Endothelial cell of umbilical vein (primary cell): ENCODE measurements at regions not wholly inside any gene's neighbourhood (a gene's known extent, or its start where the extent isn't known, plus 50 kb on each side); places are given as distances from the start of the nearest gene placed in this dataset.

Experiments used
- BruUV-seq: library from RNA; stranded (reverse); fragments of 400-500 nt; replicated peaks from 2 replicates; lab custom pipeline; 2021; lab: Mats Ljungman, UMichigan
- CTCF ChIA-PET: fragments of 300-600, 350-600 bp; sonication (Branson Sonifier 250); formaldehyde crosslinking; loops from one replicate; lab custom pipeline; 2021; ENCODE audit warnings: antibody characterized with exemption, inconsistent platforms; lab: Charles Lee
- POLR2A ChIA-PET: fragments of 300-600, 350-600 bp; sonication (Branson Sonifier 250); formaldehyde crosslinking; loops from one replicate; lab custom pipeline; 2021; ENCODE audit warnings: antibody characterized with exemption, inconsistent platforms; lab: Charles Lee
- DNase-seq: peaks from one replicate; pipeline ENCODE4 v3.0.0-alpha.2; 2011; ENCODE audit warnings: low read depth, low spot score
- FAIRE-seq: peaks from 2 replicates; lab custom pipeline; 2011; peaks lifted over from hg19 to GRCh38; lab: Jason Lieb, UNC
- H2AFZ ChIP-seq: 2 replicates; pipeline ENCODE4 v1.6.0; 2012; ENCODE audit warnings: low read depth, low read length, control low read depth, inconsistent platforms
- H3K27ac ChIP-seq: 2 replicates; pipeline ENCODE4 v1.5.1; 2011; ENCODE audit warnings: low read depth, mild to moderate bottlenecking, control low read depth, low read length, moderate library complexity; ENCODE audit not compliant: insufficient read depth
- H3K27me3 ChIP-seq, 2 experiments: 2 replicates each; pipeline versions ENCODE4 v1.6.0 to v1.6.1; 2011; ENCODE audit warnings: low read length in 2 of 2, mixed read lengths in 1 of 2; ENCODE audit not compliant: control insufficient read depth in 2 of 2, insufficient read depth in 2 of 2
- H3K36me3 ChIP-seq, 2 experiments: 2 replicates in 1 of 2; 3 replicates in 1 of 2; pipeline ENCODE4 v1.5.1; 2011; ENCODE audit warnings: low read length in 2 of 2, mild to moderate bottlenecking in 1 of 2, moderate library complexity in 1 of 2; ENCODE audit not compliant: control insufficient read depth in 2 of 2, insufficient read depth in 2 of 2; ENCODE audit errors: extremely low read depth in 1 of 2
- H3K4me1 ChIP-seq: 3 replicates; pipeline ENCODE4 v1.5.1; 2011; ENCODE audit warnings: mild to moderate bottlenecking, low read length; ENCODE audit not compliant: control insufficient read depth, insufficient read depth; ENCODE audit errors: extremely low read depth
- H3K4me2 ChIP-seq: 2 replicates; pipeline ENCODE4 v1.6.1; 2011; ENCODE audit warnings: low read length, control low read depth, mixed read lengths; ENCODE audit not compliant: insufficient read depth
- H3K4me3 ChIP-seq, 3 experiments: fragments of 200-600 bp in 1 of 3; sonication (generic), shearing (Covaris generic) in 1 of 3; replicated peaks in 1 of 3; 2 replicates each; pipeline ENCODE4 v1.5.1; 2011 to 2016; ENCODE audit warnings: control low read depth in 3 of 3, low read length in 3 of 3, mild to moderate bottlenecking in 2 of 3, inconsistent platforms in 1 of 3, low read depth in 1 of 3, moderate library complexity in 1 of 3; ENCODE audit not compliant: insufficient read depth in 1 of 3
- H3K79me2 ChIP-seq: 2 replicates; pipeline ENCODE4 v1.6.0; 2012; ENCODE audit warnings: low read length, inconsistent platforms; ENCODE audit not compliant: control insufficient read depth, insufficient read depth
- H3K9ac ChIP-seq: replicated peaks from 2 replicates; pipeline ENCODE3; 2011; ENCODE audit warnings: low read length, control low read depth; ENCODE audit not compliant: insufficient read depth; ENCODE audit errors: extremely low read depth
- H3K9me1 ChIP-seq: replicated peaks from 3 replicates; pipeline ENCODE4 v1.6.0; 2011; ENCODE audit warnings: mild to moderate bottlenecking, low read length; ENCODE audit not compliant: control insufficient read depth, insufficient read depth; ENCODE audit errors: extremely low read depth
- H3K9me3 ChIP-seq: replicated peaks from 2 replicates; pipeline ENCODE4 v1.5.1; 2012; ENCODE audit warnings: low read length, inconsistent platforms; ENCODE audit not compliant: control insufficient read depth, insufficient read depth
- H4K20me1 ChIP-seq: replicated peaks from 2 replicates; pipeline ENCODE3; 2011; ENCODE audit warnings: mild to moderate bottlenecking, low read length; ENCODE audit not compliant: control insufficient read depth, insufficient read depth; ENCODE audit errors: extremely low read depth
- EZH2 ChIP-seq: IDR thresholded peaks from 2 replicates; pipeline ENCODE4 v1.6.1; 2012; ENCODE audit warnings: borderline replicate concordance, low read depth, mild to moderate bottlenecking, moderate library complexity, low read length, inconsistent platforms; ENCODE audit not compliant: severe bottlenecking
- FOS ChIP-seq: IDR thresholded peaks from 2 replicates; pipeline ENCODE4 v1.6.1; 2011; ENCODE audit warnings: mild to moderate bottlenecking, low read length, moderate library complexity, borderline replicate concordance; ENCODE audit not compliant: insufficient read depth
- GATA2 ChIP-seq: IDR thresholded peaks from 2 replicates; pipeline ENCODE4 v1.7.0; 2011; ENCODE audit warnings: low read depth, mild to moderate bottlenecking, moderate library complexity, mixed read lengths, low read length; ENCODE audit not compliant: insufficient read length, insufficient read depth
- JUN ChIP-seq: IDR thresholded peaks from 2 replicates; pipeline ENCODE4 v1.6.1; 2011; ENCODE audit warnings: borderline replicate concordance, low read depth; ENCODE audit not compliant: insufficient read length, insufficient read depth
- MYC ChIP-seq: IDR thresholded peaks from one replicate; pipeline ENCODE4 v1.6.1; 2011; ENCODE audit warnings: mild to moderate bottlenecking, low read depth, low read length
- POLR2A ChIP-seq: IDR thresholded peaks from 2 replicates; pipeline ENCODE4 v1.6.1; 2012; ENCODE audit warnings: low read depth, mild to moderate bottlenecking, control low read depth, low read length
- POLR2AphosphoS5 ChIP-seq: IDR thresholded peaks from 2 replicates; pipeline ENCODE4 v1.6.1; 2012; ENCODE audit warnings: low read depth, mild to moderate bottlenecking, control low read depth, low read length, moderate library complexity; ENCODE audit not compliant: insufficient read depth
- dilution Hi-C: fragments of 300-500 bp; cut with MboI; formaldehyde crosslinking; loops from one replicate; pipeline ENCODE4 v1.15.0; 2019; ENCODE audit warnings: low sequenced_read_pairs; ENCODE audit not compliant: extremely low pct_ligation_motif_present
- intact Hi-C: fragments of 100-400 bp; cut with micrococcal nuclease; formaldehyde crosslinking; loops from one replicate; pipeline ENCODE4 v1.10.0; 2022
- TF ChIP-seq, protein P1 (sequence below), 2 donors: IDR thresholded peaks; 1 replicate in 1 of 2; 2 replicates in 1 of 2; pipeline ENCODE4 v1.5.1; 2011; ENCODE audit warnings: low read length in 2 of 2, mild to moderate bottlenecking in 2 of 2, moderate library complexity in 2 of 2, control low read depth in 1 of 2, inconsistent platforms in 1 of 2, low read depth in 1 of 2; ENCODE audit not compliant: insufficient read depth in 1 of 2; ENCODE audit errors: extremely low read depth in 1 of 2
- TF ChIP-seq, protein P2 (sequence below): IDR thresholded peaks from 2 replicates; pipeline ENCODE4 v1.6.1; 2011; ENCODE audit not compliant: insufficient read depth, insufficient read length

DNA sequence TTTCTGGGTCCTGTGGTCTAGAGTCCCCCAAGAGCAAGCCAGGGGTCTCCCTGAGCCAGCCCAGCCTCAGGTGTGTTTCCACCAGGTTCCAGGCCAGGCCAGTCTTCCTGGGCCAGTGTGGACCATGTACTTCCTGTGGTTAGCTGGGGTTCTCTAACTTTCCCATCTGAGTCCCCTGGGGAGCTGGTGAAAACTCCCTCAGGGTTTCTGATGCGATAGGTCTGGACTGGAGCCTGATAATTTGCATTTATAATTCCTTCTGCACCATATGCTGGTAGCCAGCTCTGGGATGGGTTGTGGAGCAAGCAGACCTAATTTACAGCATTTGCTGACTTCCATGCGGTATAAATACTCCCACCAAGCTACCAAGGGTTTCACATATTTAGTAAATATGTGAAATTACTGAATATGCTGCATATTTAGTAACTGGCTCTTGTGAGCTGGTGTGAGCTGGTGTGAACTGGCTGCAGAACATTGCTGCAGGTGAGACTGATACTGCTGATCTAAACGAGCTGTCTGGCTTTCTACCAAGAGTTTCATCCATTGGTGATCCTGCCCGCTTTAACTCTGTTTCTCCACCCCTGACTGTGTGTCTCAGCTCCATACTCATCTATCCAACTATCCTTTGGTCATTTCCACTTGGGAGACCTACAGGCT, 62.6 kb downstream of the RIN2 start:
- no peak for FAIRE-seq
- Histone ChIP-seq H2AFZ (no peak overlapping the region), H3K79me2 (no peaks in the 10 kb centered on the region), H3K4me1 (peaks cover 35% of the 10 kb centered on the region), H3K9me1 (no peaks in the 10 kb centered on the region), H3K9me3 (no peaks in the 10 kb centered on the region), H3K4me3 (no peak overlapping the region), H3K4me2 (no peak overlapping the region), H3K27ac (no peak overlapping the region), H4K20me1 (no peaks in the 10 kb centered on the region), H3K9ac (no peak overlapping the region), H3K27me3 (no peaks in the 10 kb centered on the region), H3K36me3 (no peaks in the 10 kb centered on the region)
- no peak for DNase-seq
- POLR2A ChIA-PET, result no interaction called here
- CTCF ChIA-PET, result interaction anchor here (1.2 to 1.6 kb wide), 2 partner anchors 64 to 65 kb away, joined by 3 read pairs; no protein-coding TSS in a partner anchor
- BruUV-seq, result no TSS peak
- dilution Hi-C loops, result loop anchor here (25.0 kb wide), 1 partner anchor 167 kb away; no protein-coding TSS in a partner anchor
- TF ChIP-seq JUN (no peak), GATA2 (no peak), FOS (no peak), EZH2 (no peak), MYC (no peak), POLR2A (no peak), POLR2AphosphoS5 (no peak)
- TF ChIP-seq, protein P1, sequence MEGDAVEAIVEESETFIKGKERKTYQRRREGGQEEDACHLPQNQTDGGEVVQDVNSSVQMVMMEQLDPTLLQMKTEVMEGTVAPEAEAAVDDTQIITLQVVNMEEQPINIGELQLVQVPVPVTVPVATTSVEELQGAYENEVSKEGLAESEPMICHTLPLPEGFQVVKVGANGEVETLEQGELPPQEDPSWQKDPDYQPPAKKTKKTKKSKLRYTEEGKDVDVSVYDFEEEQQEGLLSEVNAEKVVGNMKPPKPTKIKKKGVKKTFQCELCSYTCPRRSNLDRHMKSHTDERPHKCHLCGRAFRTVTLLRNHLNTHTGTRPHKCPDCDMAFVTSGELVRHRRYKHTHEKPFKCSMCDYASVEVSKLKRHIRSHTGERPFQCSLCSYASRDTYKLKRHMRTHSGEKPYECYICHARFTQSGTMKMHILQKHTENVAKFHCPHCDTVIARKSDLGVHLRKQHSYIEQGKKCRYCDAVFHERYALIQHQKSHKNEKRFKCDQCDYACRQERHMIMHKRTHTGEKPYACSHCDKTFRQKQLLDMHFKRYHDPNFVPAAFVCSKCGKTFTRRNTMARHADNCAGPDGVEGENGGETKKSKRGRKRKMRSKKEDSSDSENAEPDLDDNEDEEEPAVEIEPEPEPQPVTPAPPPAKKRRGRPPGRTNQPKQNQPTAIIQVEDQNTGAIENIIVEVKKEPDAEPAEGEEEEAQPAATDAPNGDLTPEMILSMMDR (IDR thresholded peaks at IDR 0.05; ENCODE audit: extremely low read depth in 1 of 2, insufficient read depth in 1 of 2, low read depth in 1 of 2, low read length in 2 of 2), result no peak
- TF ChIP-seq, protein P2, sequence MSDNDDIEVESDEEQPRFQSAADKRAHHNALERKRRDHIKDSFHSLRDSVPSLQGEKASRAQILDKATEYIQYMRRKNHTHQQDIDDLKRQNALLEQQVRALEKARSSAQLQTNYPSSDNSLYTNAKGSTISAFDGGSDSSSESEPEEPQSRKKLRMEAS, result no peak
- intact Hi-C loops, result no loop called here
